Endothelial cell of umbilical vein (primary cell): ENCODE measurements at regions not wholly inside any gene's neighbourhood (a gene's known extent, or its start where the extent isn't known, plus 50 kb on each side); places are given as distances from the start of the nearest gene placed in this dataset.

ENCODE experiments used
- EZH2 ChIP-seq: IDR thresholded peaks from 2 replicates; pipeline ENCODE4 v1.6.1; 2012; ENCODE audit warnings: borderline replicate concordance, low read depth, mild to moderate bottlenecking, moderate library complexity, low read length, inconsistent platforms; ENCODE audit not compliant: severe bottlenecking
- FOS ChIP-seq: IDR thresholded peaks from 2 replicates; pipeline ENCODE4 v1.6.1; 2011; ENCODE audit warnings: mild to moderate bottlenecking, low read length, moderate library complexity, borderline replicate concordance; ENCODE audit not compliant: insufficient read depth
- JUN ChIP-seq: IDR thresholded peaks from 2 replicates; pipeline ENCODE4 v1.6.1; 2011; ENCODE audit warnings: borderline replicate concordance, low read depth; ENCODE audit not compliant: insufficient read length, insufficient read depth
- MYC ChIP-seq: IDR thresholded peaks from one replicate; pipeline ENCODE4 v1.6.1; 2011; ENCODE audit warnings: mild to moderate bottlenecking, low read depth, low read length
- POLR2A ChIP-seq: IDR thresholded peaks from 2 replicates; pipeline ENCODE4 v1.6.1; 2012; ENCODE audit warnings: low read depth, mild to moderate bottlenecking, control low read depth, low read length
- POLR2AphosphoS5 ChIP-seq: IDR thresholded peaks from 2 replicates; pipeline ENCODE4 v1.6.1; 2012; ENCODE audit warnings: low read depth, mild to moderate bottlenecking, control low read depth, low read length, moderate library complexity; ENCODE audit not compliant: insufficient read depth
- TF ChIP-seq, protein P1 (sequence below), 2 donors: IDR thresholded peaks; 1 replicate in 1 of 2; 2 replicates in 1 of 2; pipeline ENCODE4 v1.5.1; 2011; ENCODE audit warnings: low read length in 2 of 2, mild to moderate bottlenecking in 2 of 2, moderate library complexity in 2 of 2, control low read depth in 1 of 2, inconsistent platforms in 1 of 2, low read depth in 1 of 2; ENCODE audit not compliant: insufficient read depth in 1 of 2; ENCODE audit errors: extremely low read depth in 1 of 2
- TF ChIP-seq, protein P2 (sequence below): IDR thresholded peaks from 2 replicates; pipeline ENCODE4 v1.6.1; 2011; ENCODE audit not compliant: insufficient read depth, insufficient read length

DNA sequence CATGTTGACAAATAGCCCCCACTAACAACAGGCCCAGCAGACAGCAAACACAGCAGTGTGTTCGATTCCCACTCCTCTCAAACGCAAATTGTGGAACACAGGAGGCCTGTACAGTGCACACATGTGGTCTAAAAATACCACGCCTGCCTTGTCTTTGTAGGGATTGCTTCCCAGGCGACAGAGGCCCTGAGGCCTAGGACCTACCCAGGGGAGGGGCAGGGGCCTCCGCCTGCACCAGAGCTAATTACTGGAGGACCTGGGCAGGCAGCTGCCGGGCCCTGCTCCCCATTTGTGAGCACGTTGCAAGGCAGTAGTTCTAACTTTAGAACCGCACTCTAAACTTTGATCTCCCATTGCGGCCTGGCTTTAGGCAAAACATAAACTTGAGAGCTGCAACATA lies 316.0 kb downstream of the TXNL1 start:
- TF ChIP-seq POLR2A (no peak), EZH2 (no peak), POLR2AphosphoS5 (no peak), MYC (no peak), JUN (no peak), FOS (no peak)
- TF ChIP-seq, protein P1, sequence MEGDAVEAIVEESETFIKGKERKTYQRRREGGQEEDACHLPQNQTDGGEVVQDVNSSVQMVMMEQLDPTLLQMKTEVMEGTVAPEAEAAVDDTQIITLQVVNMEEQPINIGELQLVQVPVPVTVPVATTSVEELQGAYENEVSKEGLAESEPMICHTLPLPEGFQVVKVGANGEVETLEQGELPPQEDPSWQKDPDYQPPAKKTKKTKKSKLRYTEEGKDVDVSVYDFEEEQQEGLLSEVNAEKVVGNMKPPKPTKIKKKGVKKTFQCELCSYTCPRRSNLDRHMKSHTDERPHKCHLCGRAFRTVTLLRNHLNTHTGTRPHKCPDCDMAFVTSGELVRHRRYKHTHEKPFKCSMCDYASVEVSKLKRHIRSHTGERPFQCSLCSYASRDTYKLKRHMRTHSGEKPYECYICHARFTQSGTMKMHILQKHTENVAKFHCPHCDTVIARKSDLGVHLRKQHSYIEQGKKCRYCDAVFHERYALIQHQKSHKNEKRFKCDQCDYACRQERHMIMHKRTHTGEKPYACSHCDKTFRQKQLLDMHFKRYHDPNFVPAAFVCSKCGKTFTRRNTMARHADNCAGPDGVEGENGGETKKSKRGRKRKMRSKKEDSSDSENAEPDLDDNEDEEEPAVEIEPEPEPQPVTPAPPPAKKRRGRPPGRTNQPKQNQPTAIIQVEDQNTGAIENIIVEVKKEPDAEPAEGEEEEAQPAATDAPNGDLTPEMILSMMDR (IDR thresholded peaks at IDR 0.05; ENCODE audit: extremely low read depth in 1 of 2, insufficient read depth in 1 of 2, low read depth in 1 of 2, low read length in 2 of 2) = no peak
- TF ChIP-seq, protein P2, sequence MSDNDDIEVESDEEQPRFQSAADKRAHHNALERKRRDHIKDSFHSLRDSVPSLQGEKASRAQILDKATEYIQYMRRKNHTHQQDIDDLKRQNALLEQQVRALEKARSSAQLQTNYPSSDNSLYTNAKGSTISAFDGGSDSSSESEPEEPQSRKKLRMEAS = no peak
